Motor neuron (in vitro differentiated cells): ENCODE measurements at regions not wholly inside any gene's neighbourhood (a gene's known extent, or its start where the extent isn't known, plus 50 kb on each side); places are given as distances from the start of the nearest gene placed in this dataset.

Experiments used
- ATAC-seq, 8 experiments: fragments of 200-7000 bp; cut with Tn5 transposase; replicated peaks in 6 of 8; 2 replicates each; pipeline ENCODE4 v1.8.0; 2021; ENCODE audit warnings: mild to moderate bottlenecking in 8 of 8, moderate library complexity in 8 of 8
- H3K27ac ChIP-seq, 2 donors: fragments of 250-450 bp; sonication (Bioruptor Pico); 2 replicates each; pipeline ENCODE4 v1.9.0; 2021; ENCODE audit warnings: antibody characterized with exemption in 2 of 2, mild to moderate bottlenecking in 2 of 2, moderate library complexity in 1 of 2
- H3K4me1 ChIP-seq, 2 donors: fragments of 250-450 bp; sonication (Bioruptor Pico); replicated peaks in 1 of 2; 2 replicates each; pipeline ENCODE4 v1.6.1; 2021; ENCODE audit warnings: antibody characterized with exemption in 2 of 2, mild to moderate bottlenecking in 2 of 2, moderate library complexity in 1 of 2
- H3K4me3 ChIP-seq, 5 donors: fragments of 250-450 bp; sonication (Bioruptor Pico); 2 replicates each; pipeline ENCODE4 v1.9.0; 2021; ENCODE audit warnings: antibody characterized with exemption in 5 of 5, mild to moderate bottlenecking in 5 of 5, moderate library complexity in 4 of 5
- WGBS, 10 experiments: fragments of 450-650 bp; shearing (Covaris generic); methylation state at CpG; one replicate each; pipeline ENCODE4 v1.0.0; 2022; 5-methylcytosine and 5-hydroxymethylcytosine counted together
- in situ Hi-C, 9 experiments: fragments of 400-800 bp; cut with MboI; loops; one replicate each; pipeline ENCODE4 v1.15.0; 2021; ENCODE audit warnings: low sequenced_read_pairs in 9 of 9, low pct_unique_long_range_greater_than_20kb in 2 of 9; ENCODE audit not compliant: unreplicated experiment in 9 of 9

DNA sequence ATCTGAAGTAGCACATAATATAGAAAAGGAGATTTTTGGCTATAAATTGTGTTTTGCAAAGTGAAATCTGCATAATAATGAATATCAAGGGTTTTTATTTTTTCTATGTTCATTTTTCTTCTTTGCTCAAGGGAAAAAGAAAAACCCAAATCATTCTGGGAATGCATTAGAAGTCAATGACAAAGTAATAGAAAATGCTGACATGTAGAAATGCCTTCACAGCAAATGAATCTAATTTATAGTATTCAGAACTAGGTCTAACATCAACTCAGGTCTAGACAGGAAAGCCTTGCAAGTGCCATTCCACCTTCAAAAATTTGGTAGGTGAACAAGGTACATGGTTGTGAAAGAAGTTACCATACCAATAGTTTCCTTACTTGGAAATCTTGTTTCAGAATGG lies 831.5 kb upstream of the CELF4 start:
- no peaks in the 10 kb centered on the region for H3K4me1 ChIP-seq
- no peak overlapping the region for H3K4me3 ChIP-seq
- in situ Hi-C loops: no loop called here
- no peak for ATAC-seq
- no peak overlapping the region for H3K27ac ChIP-seq

DNA sequence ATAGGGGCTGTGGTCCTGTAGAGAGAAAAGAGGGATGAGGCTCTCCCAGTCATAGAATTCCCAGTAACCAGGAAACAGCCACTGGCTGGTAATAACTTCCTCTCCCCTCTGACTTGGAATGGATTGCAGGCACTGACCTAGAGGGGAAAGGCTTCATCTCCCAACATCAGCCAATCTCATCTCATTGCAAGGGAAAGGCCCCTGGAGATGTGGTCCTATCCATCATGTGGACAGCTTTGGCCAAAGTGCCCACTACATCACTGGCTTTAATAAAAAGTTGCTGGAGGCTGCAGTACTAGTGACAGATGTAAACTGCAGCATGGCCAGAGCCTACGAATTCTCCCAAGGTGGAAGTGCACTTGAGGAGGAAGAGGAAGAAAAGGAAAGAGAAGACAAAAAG lies 820.5 kb upstream of the CELF4 start:
- peak in 5 of 8 experiments; percentile 32 to 73 (median 70) for ATAC-seq
- H3K27ac ChIP-seq: no peak overlapping the region
- in situ Hi-C loops: no loop called here
- no peak overlapping the region for H3K4me3 ChIP-seq
- H3K4me1 ChIP-seq: peaks cover 0 to 7% of the 10 kb centered on the region in 2 donors
- WGBS, 10 experiments: 0 to 50% (median 15%) methylated on average over 1 of the region's 1 CpG; no CpG with 5 or more reads in 2 of the 10 experiments

DNA sequence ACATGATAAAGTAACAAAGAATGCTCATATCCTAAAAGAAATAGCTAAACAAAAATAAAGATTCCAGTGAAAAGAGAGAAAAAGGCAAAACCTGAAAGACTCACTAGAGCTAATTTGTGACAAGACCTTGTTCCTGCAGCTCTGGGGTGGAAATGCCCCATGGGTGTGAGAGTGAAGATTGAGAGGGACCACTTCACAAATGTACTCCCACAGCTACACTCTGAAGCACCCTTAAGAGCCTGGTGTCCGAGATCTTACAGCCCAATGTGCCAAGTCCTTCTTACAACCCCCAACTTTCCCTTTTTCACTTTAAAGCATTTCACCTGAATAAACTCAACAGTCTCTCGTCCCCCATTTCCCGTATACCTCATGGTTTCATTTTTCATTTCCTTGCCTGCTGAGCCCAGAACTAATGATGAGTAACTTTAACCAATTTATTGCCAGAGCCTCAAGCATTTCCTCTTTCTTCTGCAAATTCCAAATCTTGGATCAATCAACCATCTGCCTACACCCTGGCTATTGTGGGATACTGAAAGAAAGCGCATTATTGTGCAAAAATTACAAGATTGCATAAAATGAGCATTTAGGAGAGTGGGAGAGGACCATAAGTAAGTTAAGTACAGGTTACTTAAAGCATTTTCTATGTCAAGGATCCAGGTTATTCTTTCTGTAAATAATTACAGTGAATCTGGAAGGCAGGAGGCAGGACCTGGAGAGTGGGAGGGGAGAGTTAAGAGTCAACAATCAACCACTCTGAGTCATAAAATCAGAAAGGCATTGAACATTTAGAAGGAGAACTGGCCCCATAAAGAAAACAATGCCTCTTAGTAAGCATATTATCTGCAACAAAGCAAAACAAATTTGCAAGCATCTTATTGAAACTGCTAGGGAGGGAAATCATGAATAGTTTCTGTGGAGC lies 804.4 kb upstream of the CELF4 start:
- 0 to 80% (median 64%) methylated on average over 1 to 4 of the region's 4 CpGs for WGBS, 10 experiments
- H3K27ac ChIP-seq: no peak overlapping the region
- in situ Hi-C loops: no loop called here
- H3K4me1 ChIP-seq: no peaks in the 10 kb centered on the region
- ATAC-seq: no peak
- H3K4me3 ChIP-seq: no peak overlapping the region

DNA sequence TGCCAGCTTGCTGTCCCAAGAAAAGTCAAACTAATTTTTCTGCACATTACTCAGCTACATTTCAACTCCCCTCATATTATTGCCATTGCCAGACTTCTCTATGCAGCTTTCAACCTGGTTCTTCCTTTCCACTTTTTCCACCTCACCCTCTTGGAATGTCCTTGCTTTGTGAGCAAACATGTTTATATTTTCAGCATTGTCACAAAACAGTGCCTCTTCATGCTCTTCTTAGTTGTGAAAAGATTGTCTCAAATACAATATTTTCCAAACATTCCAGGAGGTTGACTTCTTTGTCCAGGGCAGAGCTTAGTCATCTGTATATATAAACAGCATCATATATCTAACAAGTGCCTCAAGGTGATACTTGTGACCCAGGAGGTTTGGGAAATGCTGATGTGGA lies 803.3 kb upstream of the CELF4 start:
- Histone ChIP-seq H3K4me3 (no peak overlapping the region), H3K4me1 (no peaks in the 10 kb centered on the region), H3K27ac (no peak overlapping the region)
- no peak for ATAC-seq
- in situ Hi-C loops: no loop called here

DNA sequence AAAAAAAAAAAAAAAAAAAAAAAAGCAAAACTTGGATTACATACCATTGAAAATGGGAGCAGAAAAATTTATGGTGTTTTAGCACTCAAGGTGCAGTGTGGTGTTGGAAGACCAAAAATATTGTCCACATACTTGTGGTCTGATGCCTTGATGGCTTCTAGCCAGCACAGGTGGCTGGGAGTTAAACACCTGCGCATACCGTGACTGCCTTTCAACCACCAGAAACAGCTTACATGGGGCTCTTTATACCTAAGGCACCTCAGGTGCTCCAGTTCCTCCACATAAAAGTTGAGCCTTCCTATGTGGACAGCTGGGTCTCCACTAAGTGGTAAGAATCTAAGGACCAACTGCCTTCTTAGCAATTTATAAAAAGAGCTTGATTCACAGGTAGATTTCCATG lies 802.6 kb upstream of the CELF4 start:
- in situ Hi-C loops: no loop called here
- 51 to 100% (median 83%) methylated on average over 2 of the region's 2 CpGs; no CpG with 5 or more reads in 1 of the 10 experiments for WGBS, 10 experiments

DNA sequence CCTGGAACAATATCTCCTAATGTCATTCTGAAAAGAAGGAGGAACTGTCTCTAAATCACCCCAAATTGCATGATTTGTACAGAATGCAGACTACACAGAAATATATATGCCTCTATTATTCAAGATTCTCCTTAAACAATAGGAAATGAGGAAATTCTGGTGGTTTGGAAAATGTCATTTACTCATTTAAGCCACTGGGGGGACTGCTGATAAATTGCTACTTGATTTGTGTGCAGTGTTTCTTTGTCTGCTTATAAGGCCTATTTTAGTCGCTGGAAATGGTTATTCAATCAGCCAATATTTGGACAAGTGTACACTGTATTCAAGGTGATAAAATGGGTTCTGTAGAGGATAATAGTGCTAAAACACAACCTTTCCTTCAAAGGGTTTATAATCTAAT lies 801.9 kb upstream of the CELF4 start:
- in situ Hi-C loops: no loop called here
- Histone ChIP-seq H3K4me1 (no peaks in the 10 kb centered on the region), H3K27ac (no peak overlapping the region), H3K4me3 (no peak overlapping the region)
- no peak for ATAC-seq
- WGBS, 10 experiments: 0 to 100% (median 92%) methylated on average over 1 of the region's 1 CpG; no CpG with 5 or more reads in 2 of the 10 experiments

More for the DNA sequence above, 802.6 kb upstream of the CELF4 start:
- Histone ChIP-seq H3K4me3 (no peak overlapping the region), H3K27ac (no peak overlapping the region), H3K4me1 (no peaks in the 10 kb centered on the region)
- ATAC-seq: no peak

DNA sequence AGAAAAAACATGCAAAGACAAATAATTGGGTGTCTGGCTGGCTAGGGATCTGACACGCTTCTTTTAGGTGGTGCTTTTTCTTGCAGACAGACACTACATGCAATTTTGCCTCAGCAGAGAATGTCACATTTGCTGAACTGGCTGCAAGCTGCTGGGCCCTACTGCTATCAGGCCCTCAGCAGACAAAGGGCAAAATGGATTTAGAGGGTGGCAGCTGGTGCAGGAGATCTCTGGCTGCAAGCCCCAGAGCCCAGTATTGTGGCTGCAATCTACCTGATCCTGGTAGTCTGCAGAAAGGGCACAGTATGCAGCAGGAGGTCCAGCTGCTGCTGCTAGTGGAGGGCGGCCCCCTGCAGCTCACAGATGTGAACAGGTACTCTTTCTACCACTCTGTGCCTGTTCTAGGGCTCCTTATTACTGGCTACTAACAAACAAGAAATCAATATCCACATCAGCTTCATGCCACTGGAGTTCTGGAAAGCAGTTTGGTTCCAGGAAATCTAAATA lies 796.7 kb upstream of the CELF4 start:
- ATAC-seq: peak in 1 of 8 experiments; percentile 19
- Histone ChIP-seq H3K27ac (no peak overlapping the region), H3K4me3 (no peak overlapping the region), H3K4me1 (peaks cover 0 to 4% of the 10 kb centered on the region in 2 donors)
- in situ Hi-C loops: no loop called here
- 0 to 88% (median 70%) methylated on average over 1 of the region's 2 CpGs; no CpG with 5 or more reads in 4 of the 10 experiments for WGBS, 10 experiments

DNA sequence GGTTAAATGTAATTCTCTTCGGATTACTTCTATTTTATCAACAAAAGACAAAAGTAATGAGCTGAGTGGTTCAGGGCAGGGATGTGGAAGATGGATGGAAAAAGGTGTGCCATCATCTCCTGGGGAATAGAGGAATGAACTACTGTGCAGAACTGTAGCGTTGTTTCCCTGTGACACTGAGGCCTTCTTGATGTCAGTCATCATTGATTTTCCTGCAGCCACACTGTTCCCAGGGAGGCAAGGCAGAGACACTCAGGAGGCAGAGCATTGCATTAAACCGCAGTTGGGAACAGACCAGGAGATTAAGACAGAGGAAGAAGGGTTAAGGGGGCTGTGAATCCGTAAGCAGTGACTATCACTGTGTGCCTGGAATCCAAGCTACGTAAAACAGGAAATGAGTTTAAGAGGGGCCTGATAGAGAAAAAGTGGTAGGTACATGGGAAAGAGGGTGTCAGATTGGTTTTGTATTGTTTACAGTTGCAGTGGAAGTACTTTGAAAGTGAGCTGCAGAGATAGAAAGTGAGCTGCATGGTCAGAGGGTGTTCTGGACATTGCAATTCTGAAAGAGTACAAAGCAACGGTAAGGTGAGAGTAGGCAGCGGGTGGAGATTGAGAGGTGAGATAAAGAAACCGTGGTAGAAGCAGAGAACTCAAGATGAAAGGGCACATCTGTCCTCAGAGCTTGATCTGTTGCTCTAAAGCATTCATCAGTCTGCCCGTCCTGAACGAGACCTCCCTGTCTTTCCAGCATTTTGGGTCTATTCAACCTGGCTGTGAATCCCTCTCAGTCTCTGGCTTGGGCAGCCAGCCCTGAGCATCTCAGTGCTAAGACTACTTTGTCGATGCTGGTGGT lies 793.4 kb upstream of the CELF4 start:
- 2 to 100% (median 50%) methylated on average over 1 to 9 of the region's 11 CpGs; no CpG with 5 or more reads in 2 of the 10 experiments for WGBS, 10 experiments
- Histone ChIP-seq H3K4me1 (peaks cover 0 to 8% of the 10 kb centered on the region in 2 donors), H3K4me3 (no peak overlapping the region), H3K27ac (no peak overlapping the region)
- in situ Hi-C loops: no loop called here
- peak in 3 of 8 experiments; percentile 33 to 52 (median 50) for ATAC-seq

DNA sequence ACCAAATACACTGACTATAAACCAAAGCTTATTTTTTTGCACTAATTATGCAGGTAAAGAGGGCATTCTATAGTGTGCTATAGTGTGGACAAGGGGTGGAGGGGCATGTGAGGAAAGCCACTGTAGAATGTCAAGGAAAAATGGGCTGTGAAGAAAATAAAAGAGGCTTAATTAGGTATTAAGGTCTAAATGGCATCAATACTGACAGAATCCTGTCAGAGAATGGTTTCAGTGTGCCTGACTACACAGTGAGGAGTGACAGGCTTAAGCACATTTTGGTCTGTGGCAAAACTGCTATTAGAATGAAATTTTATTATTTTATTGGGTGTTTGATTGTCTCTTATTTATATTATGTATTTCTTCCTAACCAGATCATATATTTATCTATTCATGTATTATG lies 787.6 kb upstream of the CELF4 start:
- no peak overlapping the region for H3K27ac ChIP-seq
- peaks cover 0 to 4% of the 10 kb centered on the region in 2 donors for H3K4me1 ChIP-seq
- no peak overlapping the region for H3K4me3 ChIP-seq
- ATAC-seq: no peak
- in situ Hi-C loops: no loop called here

DNA sequence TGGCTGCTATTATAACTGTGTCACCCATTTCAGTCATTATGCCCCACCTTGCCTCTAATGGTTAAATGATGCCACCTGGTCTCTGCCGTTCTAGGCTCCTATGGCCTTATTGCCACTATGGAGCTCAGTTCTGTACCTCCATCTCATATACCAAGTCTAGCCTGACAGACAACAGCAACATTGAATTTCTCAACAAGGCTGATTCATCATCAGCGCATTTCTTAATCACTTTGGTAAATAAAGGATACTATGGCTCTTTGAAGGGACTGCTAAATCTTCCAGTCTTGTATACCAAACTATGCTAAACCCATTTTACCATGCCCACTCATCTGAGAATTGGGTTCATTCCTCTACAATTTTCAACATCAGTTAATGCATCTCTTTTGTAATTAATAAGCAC lies 784.5 kb upstream of the CELF4 start:
- no peak for ATAC-seq
- H3K4me3 ChIP-seq: no peak overlapping the region
- 17 to 100% (median 98%) methylated on average over 1 to 2 of the region's 2 CpGs; no CpG with 5 or more reads in 4 of the 10 experiments for WGBS, 10 experiments

DNA sequence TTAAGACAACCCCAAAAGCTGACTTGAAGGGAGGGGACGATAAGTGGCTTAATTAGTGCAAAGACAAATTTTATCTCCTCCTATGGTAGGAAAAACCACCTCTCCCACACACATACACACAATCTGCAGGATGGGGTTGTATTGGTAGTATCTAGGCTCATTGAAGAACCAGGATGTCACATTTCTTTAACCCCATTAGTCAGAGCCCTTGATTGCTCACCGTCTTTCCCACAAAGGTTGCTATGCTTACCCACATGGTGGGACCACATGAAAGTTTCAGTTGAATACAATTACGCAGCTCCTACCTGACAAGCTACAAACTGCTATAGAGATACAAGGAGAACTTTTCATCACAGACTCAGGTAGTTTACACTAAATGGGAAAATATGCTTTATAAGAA lies 765.0 kb upstream of the CELF4 start:
- no peak for ATAC-seq
- in situ Hi-C loops: no loop called here
- 21 to 100% (median 67%) methylated on average over 1 to 3 of the region's 3 CpGs; no CpG with 5 or more reads in 3 of the 10 experiments for WGBS, 10 experiments
- Histone ChIP-seq H3K4me1 (no peaks in the 10 kb centered on the region), H3K27ac (no peak overlapping the region), H3K4me3 (no peak overlapping the region)

More for the DNA sequence above, 784.5 kb upstream of the CELF4 start:
- H3K4me1 ChIP-seq: no peaks in the 10 kb centered on the region
- no peak overlapping the region for H3K27ac ChIP-seq
- in situ Hi-C loops: no loop called here

DNA sequence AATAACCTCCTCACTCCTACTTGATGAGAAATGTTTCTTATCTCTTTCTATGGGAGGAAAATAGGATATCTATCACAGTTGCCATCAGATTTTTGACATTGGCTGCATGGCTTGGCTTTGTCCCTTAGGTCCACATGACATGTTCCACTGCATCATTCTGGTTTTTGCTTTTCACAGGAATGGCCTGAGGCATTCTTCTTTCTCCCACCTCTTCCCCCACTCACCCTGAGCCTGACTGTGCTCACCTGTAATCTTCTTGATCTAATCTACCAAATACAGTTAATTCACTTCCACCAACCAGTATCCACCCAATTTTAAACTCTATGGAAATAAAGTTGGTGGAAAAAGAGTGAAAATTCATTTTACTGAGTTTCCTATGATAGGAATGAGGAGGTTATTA lies 763.5 kb upstream of the CELF4 start:
- Histone ChIP-seq H3K27ac (no peak overlapping the region), H3K4me1 (no peaks in the 10 kb centered on the region), H3K4me3 (no peak overlapping the region)
- in situ Hi-C loops: no loop called here
- no peak for ATAC-seq

DNA sequence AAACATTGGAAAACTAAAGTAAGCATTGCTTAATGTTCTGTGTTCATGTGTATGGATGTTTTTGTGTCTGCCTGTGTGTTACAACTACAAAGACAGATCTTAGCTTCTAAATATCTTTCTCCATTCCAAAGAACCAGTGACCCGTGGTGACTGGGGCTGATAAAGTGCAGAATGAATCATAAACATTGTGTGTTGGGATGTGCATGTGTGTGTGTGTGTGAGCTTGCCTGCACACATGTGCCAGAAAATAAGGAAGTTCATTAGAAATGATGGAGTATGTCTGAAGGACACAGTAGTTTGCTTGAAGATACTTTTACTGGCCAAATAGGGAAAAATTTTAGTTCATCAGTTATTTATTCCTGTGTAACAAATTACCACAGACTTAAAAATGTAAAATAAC lies 756.6 kb upstream of the CELF4 start:
- no peak overlapping the region for H3K27ac ChIP-seq
- H3K4me3 ChIP-seq: no peak overlapping the region
- WGBS, 10 experiments: 0 to 100% (median 38%) methylated on average over 1 of the region's 1 CpG; no CpG with 5 or more reads in 4 of the 10 experiments
- ATAC-seq: peak in 1 of 8 experiments; percentile 24
- in situ Hi-C loops: no loop called here
- H3K4me1 ChIP-seq: no peaks in the 10 kb centered on the region
